NT2/D1 (cell line): ENCODE measurements at regions not wholly inside any gene's neighbourhood (a gene's known extent, or its start where the extent isn't known, plus 50 kb on each side); places are given as distances from the start of the nearest gene placed in this dataset.

ENCODE experiments used
- YY1 ChIP-seq: IDR thresholded peaks from 2 replicates; pipeline ENCODE4 v1.6.1; 2011; ENCODE audit not compliant: insufficient read length, insufficient read depth
- ZNF274 ChIP-seq: IDR thresholded peaks from 2 replicates; pipeline ENCODE4 v1.6.1; 2011; ENCODE audit warnings: mild to moderate bottlenecking, low read depth, low read length

GRCh38 chr6:33875141-33875581 is 71.4 kb upstream of the MLN start:
- TF ChIP-seq ZNF274 (no peak), YY1 (no peak)
